ENCODE measurements at regions not wholly inside any gene's neighbourhood (a gene's known extent, or its start where the extent isn't known, plus 50 kb on each side); places are given as distances from the start of the nearest gene placed in this dataset.

DNA sequence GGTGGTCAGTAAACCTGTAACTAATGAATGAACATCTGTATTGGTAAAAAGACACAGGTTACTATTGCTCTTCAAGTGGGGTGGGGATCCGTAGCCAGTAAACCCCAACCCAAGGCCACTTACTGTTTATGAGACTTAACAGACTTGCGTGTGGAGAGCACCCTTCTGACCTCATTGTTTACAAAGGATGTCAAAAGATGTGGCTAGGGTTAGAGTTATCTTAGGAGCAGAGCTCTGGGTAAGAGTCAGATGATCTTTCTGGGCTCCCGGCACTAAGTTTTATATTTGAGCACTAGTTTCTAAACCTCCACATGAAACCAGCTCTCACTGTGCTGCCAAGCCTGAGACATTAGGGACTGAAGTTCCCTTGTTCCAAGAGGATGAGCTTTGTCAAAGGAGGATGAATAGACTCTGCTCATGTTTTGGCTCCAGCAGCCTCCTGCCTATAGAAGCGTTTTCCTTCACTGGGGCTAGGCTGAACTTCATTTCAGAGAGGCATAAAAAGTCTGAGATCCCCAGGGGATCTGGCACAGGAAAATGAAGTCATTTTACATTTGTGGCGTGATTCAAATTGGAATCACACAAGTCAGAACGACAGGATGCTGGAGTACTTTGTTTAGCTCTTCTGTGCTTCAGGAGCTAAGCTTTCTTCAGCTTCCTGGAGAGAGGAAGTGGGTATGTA lies 403.1 kb upstream of the TRIB2 start:
- no peak for TF ChIP-seq POLR2A (IDR thresholded peaks at IDR 0.05)
- TF ChIP-seq, protein P1, sequence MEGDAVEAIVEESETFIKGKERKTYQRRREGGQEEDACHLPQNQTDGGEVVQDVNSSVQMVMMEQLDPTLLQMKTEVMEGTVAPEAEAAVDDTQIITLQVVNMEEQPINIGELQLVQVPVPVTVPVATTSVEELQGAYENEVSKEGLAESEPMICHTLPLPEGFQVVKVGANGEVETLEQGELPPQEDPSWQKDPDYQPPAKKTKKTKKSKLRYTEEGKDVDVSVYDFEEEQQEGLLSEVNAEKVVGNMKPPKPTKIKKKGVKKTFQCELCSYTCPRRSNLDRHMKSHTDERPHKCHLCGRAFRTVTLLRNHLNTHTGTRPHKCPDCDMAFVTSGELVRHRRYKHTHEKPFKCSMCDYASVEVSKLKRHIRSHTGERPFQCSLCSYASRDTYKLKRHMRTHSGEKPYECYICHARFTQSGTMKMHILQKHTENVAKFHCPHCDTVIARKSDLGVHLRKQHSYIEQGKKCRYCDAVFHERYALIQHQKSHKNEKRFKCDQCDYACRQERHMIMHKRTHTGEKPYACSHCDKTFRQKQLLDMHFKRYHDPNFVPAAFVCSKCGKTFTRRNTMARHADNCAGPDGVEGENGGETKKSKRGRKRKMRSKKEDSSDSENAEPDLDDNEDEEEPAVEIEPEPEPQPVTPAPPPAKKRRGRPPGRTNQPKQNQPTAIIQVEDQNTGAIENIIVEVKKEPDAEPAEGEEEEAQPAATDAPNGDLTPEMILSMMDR (IDR thresholded peaks at IDR 0.05) = no peak
- 54 to 56% methylated on average over 6 of the region's 6 CpGs for WGBS, 2 donors
- intact Hi-C loops (cut with DNase I; ENCODE audit: low total_unique reads) = no loop called here
- H3K4me3 ChIP-seq (ENCODE audit: low read depth, poor library complexity, severe bottlenecking) = no peak overlapping the region
- DNase-seq (ENCODE audit: low spot score in 2 of 2) = no peak

DNA sequence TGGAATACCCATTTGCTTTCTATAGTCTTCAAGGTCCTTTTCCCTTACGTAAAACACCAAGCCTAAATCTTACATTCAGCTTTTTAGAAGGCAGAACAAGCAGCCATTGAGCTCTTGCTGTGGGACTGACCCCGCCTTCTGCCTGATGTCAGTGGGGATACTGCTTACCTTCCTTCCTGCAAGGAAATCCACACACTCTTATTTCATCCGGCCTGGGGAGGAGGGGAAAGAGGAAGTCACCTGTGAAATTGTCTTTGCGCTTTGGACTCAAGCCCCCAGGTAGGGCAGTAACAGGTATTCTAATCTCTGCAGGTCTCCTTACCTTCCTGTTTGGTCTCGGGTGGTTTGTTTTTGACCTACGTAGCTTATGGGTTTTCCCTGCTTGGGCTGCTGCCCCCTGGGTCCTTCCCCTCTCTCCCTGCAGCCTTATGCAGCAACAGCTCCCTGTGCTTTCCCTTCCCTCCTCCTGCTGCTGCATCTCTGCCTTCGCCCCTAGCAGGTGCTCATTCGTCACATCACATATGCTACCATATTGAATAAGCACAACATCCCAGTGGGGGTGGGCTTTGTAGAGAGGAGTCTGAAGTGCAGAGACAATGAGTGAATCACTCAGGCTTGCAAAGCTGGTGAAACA lies 402.5 kb upstream of the TRIB2 start:
- intact Hi-C loops (cut with DNase I; ENCODE audit: low total_unique reads) = no loop called here
- TF ChIP-seq, protein P1 (IDR thresholded peaks at IDR 0.05) = no peak
- no peak for TF ChIP-seq POLR2A (IDR thresholded peaks at IDR 0.05)
- H3K4me3 ChIP-seq (ENCODE audit: low read depth, poor library complexity, severe bottlenecking) = no peak overlapping the region
- WGBS, 2 donors = 80 to 82% methylated on average over 8 of the region's 8 CpGs
- DNase-seq (ENCODE audit: low spot score in 2 of 2) = no peak

DNA sequence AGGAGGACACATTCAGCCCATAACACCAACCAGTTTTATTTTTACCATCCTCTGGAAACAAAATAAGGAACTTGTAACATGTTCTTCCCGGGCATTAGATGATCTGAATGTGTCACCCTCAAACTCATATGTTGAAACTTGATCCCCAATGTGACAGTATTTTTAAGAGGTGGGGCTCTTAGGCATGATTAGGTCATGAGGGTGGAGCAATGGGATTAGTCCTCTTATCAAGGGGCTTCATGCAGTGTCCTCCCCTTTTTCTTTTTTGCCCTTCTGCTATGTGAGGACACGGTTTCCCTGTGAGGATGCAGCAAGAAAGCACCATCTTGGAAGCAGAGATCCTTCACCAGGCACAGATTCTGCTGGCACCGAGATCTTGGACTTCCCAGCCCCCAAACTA lies 401.5 kb upstream of the TRIB2 start:
- intact Hi-C loops (cut with DNase I; ENCODE audit: low total_unique reads) = no loop called here
- WGBS, 2 donors = 93% methylated on average over 3 of the region's 3 CpGs
- DNase-seq (ENCODE audit: low spot score in 2 of 2) = no peak
- TF ChIP-seq POLR2A (IDR thresholded peaks at IDR 0.05) = no peak
- TF ChIP-seq, protein P1 (IDR thresholded peaks at IDR 0.05) = no peak
- no peak overlapping the region for H3K4me3 ChIP-seq (ENCODE audit: low read depth, poor library complexity, severe bottlenecking)

DNA sequence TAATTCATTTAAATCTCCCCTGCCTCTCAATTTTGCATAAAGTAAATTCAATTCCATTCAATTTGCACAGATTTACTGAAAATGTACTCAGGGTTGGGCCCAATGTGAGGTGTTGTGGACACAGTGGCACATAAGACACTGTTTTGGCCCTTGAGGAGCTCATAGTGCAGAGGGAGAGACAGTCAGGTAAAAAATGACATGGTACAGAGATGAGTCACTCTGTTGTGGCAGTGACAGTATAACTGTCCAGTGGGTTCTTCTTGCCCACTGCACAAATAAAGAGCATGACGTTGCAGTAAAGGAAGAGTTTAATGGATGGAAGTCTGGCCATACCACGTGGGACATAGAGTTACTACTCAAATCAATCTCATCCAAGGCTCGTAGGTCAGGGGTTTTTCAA lies 400.3 kb upstream of the TRIB2 start:
- intact Hi-C loops (cut with DNase I; ENCODE audit: low total_unique reads) = no loop called here
- 93 to 95% methylated on average over 3 of the region's 3 CpGs for WGBS, 2 donors
- TF ChIP-seq, protein P1 (IDR thresholded peaks at IDR 0.05) = no peak
- no peak for TF ChIP-seq POLR2A (IDR thresholded peaks at IDR 0.05)
- no peak overlapping the region for H3K4me3 ChIP-seq (ENCODE audit: low read depth, poor library complexity, severe bottlenecking)
- no peak for DNase-seq (ENCODE audit: low spot score in 2 of 2)

DNA sequence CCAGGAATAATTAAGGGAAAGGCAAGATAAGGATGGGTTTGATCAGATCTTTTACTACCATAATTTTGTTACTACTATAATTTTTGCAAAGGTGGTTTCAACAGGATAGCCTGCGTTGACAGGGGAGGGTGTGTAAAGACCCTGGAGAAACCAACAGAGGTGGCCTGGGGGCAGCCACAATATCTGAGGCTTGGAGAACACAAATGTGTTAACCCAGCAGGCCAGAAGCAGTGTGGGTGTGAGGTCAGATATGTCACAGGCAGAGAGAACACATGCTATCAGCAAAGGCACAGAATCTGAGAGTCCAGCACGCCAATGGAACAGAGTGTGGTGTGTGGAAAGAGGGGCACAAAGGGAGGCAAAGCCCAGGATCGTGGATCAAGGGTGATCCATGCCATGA lies 399.4 kb upstream of the TRIB2 start:
- intact Hi-C loops (cut with DNase I; ENCODE audit: low total_unique reads) = no loop called here
- no peak for DNase-seq (ENCODE audit: low spot score in 2 of 2)
- TF ChIP-seq, protein P1 (IDR thresholded peaks at IDR 0.05) = no peak
- no peak for TF ChIP-seq POLR2A (IDR thresholded peaks at IDR 0.05)
- no peak overlapping the region for H3K4me3 ChIP-seq (ENCODE audit: low read depth, poor library complexity, severe bottlenecking)
- 63 to 65% methylated on average over 3 of the region's 3 CpGs for WGBS, 2 donors
